ENCODE measurements at regions not wholly inside any gene's neighbourhood (a gene's known extent, or its start where the extent isn't known, plus 50 kb on each side); places are given as distances from the start of the nearest gene placed in this dataset.

DNA sequence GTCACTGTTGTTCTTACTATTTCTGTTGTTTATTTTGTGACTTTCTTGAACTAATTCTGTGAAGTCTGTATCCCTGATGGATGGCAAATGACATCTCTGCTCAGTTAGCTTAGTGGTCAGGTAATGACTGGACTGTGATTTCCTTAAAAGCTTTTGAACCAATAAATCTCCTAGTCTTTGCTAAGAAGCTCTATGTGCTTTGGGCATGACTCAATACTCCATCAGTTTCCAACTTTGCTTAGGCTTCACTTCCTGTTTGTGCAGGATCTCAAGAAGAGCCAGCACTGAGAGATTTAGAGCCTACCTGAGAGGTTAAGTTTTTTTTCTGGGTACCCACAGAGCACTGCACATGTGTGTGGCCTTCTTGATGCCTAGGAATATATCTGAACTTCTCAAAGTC, 329.7 kb upstream of the HTR2A start:
- Histone ChIP-seq H3K36me3 (ENCODE audit: control insufficient read depth in 4 of 4, insufficient read depth in 3 of 4, low read depth in 1 of 4, low read length in 3 of 4) (no peaks in the 10 kb centered on the region), H3K27me3 (ENCODE audit: control insufficient read depth in 4 of 4, insufficient read depth in 4 of 4, low read length in 3 of 4) (no peaks in the 10 kb centered on the region), H3K9me3 (ENCODE audit: control insufficient read depth in 4 of 4, low read length in 3 of 4) (peaks cover 0 to 10% (median 2%) of the 10 kb centered on the region in 4 donors), H3K4me3 (ENCODE audit: low read depth in 1 of 3, low read length in 3 of 3) (no peak overlapping the region), H3K27ac (ENCODE audit: low read depth in 1 of 2, low read length in 2 of 2) (no peak overlapping the region), H3K4me1 (ENCODE audit: control insufficient read depth in 4 of 4, insufficient read depth in 4 of 4, low read length in 3 of 4) (no peaks in the 10 kb centered on the region), H3K9ac (ENCODE audit: low read depth in 1 of 2, low read length in 2 of 2) (no peak overlapping the region)
- no peak for TF ChIP-seq GABPA (IDR thresholded peaks at IDR 0.05 in 1 of 2, conservative IDR thresholded peaks at IDR 0.05 in 1 of 2)
- no peak for TF ChIP-seq SP1 (IDR thresholded peaks at IDR 0.05)
- no peak for TF ChIP-seq HNF4A (conservative IDR thresholded peaks at IDR 0.05)
- TF ChIP-seq FOXA1 (IDR thresholded peaks at IDR 0.05), result no peak
- TF ChIP-seq TAF1 (conservative IDR thresholded peaks at IDR 0.05), result no peak
- no peak for TF ChIP-seq JUND (IDR thresholded peaks at IDR 0.05)
- TF ChIP-seq, protein P1, sequence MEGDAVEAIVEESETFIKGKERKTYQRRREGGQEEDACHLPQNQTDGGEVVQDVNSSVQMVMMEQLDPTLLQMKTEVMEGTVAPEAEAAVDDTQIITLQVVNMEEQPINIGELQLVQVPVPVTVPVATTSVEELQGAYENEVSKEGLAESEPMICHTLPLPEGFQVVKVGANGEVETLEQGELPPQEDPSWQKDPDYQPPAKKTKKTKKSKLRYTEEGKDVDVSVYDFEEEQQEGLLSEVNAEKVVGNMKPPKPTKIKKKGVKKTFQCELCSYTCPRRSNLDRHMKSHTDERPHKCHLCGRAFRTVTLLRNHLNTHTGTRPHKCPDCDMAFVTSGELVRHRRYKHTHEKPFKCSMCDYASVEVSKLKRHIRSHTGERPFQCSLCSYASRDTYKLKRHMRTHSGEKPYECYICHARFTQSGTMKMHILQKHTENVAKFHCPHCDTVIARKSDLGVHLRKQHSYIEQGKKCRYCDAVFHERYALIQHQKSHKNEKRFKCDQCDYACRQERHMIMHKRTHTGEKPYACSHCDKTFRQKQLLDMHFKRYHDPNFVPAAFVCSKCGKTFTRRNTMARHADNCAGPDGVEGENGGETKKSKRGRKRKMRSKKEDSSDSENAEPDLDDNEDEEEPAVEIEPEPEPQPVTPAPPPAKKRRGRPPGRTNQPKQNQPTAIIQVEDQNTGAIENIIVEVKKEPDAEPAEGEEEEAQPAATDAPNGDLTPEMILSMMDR (IDR thresholded peaks at IDR 0.05; ENCODE audit: low read depth, low read length, missing input control), result no peak
- no peak for TF ChIP-seq HNF4G (IDR thresholded peaks at IDR 0.05)
- TF ChIP-seq, protein P2, sequence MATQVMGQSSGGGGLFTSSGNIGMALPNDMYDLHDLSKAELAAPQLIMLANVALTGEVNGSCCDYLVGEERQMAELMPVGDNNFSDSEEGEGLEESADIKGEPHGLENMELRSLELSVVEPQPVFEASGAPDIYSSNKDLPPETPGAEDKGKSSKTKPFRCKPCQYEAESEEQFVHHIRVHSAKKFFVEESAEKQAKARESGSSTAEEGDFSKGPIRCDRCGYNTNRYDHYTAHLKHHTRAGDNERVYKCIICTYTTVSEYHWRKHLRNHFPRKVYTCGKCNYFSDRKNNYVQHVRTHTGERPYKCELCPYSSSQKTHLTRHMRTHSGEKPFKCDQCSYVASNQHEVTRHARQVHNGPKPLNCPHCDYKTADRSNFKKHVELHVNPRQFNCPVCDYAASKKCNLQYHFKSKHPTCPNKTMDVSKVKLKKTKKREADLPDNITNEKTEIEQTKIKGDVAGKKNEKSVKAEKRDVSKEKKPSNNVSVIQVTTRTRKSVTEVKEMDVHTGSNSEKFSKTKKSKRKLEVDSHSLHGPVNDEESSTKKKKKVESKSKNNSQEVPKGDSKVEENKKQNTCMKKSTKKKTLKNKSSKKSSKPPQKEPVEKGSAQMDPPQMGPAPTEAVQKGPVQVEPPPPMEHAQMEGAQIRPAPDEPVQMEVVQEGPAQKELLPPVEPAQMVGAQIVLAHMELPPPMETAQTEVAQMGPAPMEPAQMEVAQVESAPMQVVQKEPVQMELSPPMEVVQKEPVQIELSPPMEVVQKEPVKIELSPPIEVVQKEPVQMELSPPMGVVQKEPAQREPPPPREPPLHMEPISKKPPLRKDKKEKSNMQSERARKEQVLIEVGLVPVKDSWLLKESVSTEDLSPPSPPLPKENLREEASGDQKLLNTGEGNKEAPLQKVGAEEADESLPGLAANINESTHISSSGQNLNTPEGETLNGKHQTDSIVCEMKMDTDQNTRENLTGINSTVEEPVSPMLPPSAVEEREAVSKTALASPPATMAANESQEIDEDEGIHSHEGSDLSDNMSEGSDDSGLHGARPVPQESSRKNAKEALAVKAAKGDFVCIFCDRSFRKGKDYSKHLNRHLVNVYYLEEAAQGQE (IDR thresholded peaks at IDR 0.05), result no peak
- TF ChIP-seq, protein P3, sequence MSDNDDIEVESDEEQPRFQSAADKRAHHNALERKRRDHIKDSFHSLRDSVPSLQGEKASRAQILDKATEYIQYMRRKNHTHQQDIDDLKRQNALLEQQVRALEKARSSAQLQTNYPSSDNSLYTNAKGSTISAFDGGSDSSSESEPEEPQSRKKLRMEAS (IDR thresholded peaks at IDR 0.05), result no peak
- no peak for TF ChIP-seq RAD21 (IDR thresholded peaks at IDR 0.05)
- TF ChIP-seq, protein P4, sequence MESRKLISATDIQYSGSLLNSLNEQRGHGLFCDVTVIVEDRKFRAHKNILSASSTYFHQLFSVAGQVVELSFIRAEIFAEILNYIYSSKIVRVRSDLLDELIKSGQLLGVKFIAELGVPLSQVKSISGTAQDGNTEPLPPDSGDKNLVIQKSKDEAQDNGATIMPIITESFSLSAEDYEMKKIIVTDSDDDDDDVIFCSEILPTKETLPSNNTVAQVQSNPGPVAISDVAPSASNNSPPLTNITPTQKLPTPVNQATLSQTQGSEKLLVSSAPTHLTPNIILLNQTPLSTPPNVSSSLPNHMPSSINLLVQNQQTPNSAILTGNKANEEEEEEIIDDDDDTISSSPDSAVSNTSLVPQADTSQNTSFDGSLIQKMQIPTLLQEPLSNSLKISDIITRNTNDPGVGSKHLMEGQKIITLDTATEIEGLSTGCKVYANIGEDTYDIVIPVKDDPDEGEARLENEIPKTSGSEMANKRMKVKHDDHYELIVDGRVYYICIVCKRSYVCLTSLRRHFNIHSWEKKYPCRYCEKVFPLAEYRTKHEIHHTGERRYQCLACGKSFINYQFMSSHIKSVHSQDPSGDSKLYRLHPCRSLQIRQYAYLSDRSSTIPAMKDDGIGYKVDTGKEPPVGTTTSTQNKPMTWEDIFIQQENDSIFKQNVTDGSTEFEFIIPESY (IDR thresholded peaks at IDR 0.05), result no peak
- TF ChIP-seq, protein P5, sequence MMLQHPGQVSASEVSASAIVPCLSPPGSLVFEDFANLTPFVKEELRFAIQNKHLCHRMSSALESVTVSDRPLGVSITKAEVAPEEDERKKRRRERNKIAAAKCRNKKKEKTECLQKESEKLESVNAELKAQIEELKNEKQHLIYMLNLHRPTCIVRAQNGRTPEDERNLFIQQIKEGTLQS (IDR thresholded peaks at IDR 0.05), result no peak
- no peak for DNase-seq (ENCODE audit: low spot score)

DNA sequence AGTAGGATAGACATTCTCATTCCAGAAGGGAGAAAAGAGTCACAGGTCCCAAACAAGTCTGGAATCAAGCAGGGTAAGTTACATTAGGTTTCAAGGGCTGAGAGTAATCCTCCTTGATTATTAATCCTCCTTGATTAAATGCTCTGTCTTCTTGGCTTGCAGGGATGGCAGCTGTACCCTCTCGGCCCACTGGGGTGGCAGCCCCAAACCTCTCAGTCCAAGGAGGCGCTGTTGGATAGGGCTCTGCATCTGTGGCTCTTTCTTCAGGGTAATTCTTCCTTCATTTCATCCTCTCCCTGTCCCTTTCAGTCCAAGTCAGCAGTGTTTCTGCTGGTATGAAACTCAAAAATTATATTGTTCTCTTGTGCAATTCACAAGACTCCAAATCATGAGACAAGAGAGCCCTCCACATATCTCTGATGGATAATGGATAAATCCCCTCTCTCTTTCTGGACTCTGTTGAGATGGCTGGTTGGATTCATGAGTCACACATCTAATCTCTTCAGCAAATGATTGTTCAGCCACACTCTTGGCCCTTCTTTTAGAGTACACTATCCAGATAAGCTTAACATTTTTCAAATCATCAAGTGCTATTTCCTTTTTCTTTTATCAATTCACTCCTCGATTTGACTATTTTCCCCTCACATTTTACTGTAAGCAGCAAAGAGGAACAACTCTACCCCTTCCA, 323.7 kb upstream of the HTR2A start:
- no peaks in the 10 kb centered on the region for H3K4me1 ChIP-seq (ENCODE audit: control insufficient read depth in 4 of 4, insufficient read depth in 4 of 4, low read length in 3 of 4)
- TF ChIP-seq NR2F2 (IDR thresholded peaks at IDR 0.05), result no peak
- H3K27ac ChIP-seq (ENCODE audit: low read depth in 1 of 2, low read length in 2 of 2), result no peak overlapping the region
- H3K36me3 ChIP-seq (ENCODE audit: control insufficient read depth in 4 of 4, insufficient read depth in 3 of 4, low read depth in 1 of 4, low read length in 3 of 4), result no peaks in the 10 kb centered on the region
- no peak overlapping the region for H3K9ac ChIP-seq (ENCODE audit: low read depth in 1 of 2, low read length in 2 of 2)
- no peak for DNase-seq (ENCODE audit: low spot score)
- H3K4me3 ChIP-seq (ENCODE audit: low read depth in 1 of 3, low read length in 3 of 3), result no peak overlapping the region
- H3K9me3 ChIP-seq (ENCODE audit: control insufficient read depth in 4 of 4, low read length in 3 of 4), result no peaks in the 10 kb centered on the region
- 85% methylated on average over 3 of the region's 3 CpGs for WGBS
- H3K27me3 ChIP-seq (ENCODE audit: control insufficient read depth in 4 of 4, insufficient read depth in 4 of 4, low read length in 3 of 4), result no peaks in the 10 kb centered on the region
